ENCODE measurements at regions not wholly inside any gene's neighbourhood (a gene's known extent, or its start where the extent isn't known, plus 50 kb on each side); places are given as distances from the start of the nearest gene placed in this dataset.

DNA sequence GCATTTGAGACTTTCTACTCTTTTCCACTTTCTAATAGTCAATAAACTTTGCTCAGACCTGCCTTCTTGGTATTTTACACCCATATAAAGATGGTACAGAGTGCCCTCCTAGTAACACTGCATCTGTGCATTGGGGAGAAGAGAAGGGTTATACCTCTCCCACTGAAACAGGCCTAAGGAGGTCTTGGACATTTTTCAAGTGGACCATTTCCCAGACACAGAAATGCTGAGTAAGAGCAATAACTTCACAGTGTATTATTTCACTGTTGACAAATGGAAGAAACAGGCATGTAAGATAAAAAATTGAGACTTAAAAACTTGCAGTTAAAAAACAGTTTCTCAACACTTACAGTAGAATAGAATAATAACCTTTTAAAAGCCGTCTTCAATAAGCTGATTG, 1224.0 kb upstream of the CDH18 start:
- TF ChIP-seq, protein P1, sequence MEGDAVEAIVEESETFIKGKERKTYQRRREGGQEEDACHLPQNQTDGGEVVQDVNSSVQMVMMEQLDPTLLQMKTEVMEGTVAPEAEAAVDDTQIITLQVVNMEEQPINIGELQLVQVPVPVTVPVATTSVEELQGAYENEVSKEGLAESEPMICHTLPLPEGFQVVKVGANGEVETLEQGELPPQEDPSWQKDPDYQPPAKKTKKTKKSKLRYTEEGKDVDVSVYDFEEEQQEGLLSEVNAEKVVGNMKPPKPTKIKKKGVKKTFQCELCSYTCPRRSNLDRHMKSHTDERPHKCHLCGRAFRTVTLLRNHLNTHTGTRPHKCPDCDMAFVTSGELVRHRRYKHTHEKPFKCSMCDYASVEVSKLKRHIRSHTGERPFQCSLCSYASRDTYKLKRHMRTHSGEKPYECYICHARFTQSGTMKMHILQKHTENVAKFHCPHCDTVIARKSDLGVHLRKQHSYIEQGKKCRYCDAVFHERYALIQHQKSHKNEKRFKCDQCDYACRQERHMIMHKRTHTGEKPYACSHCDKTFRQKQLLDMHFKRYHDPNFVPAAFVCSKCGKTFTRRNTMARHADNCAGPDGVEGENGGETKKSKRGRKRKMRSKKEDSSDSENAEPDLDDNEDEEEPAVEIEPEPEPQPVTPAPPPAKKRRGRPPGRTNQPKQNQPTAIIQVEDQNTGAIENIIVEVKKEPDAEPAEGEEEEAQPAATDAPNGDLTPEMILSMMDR (IDR thresholded peaks at IDR 0.05) = no peak
- TF ChIP-seq POLR2A (IDR thresholded peaks at IDR 0.05) = no peak
